Posterior cingulate gyrus (tissue), 11 donors: ENCODE measurements at regions not wholly inside any gene's neighbourhood (a gene's known extent, or its start where the extent isn't known, plus 50 kb on each side); places are given as distances from the start of the nearest gene placed in this dataset.
"Not testable (repeated sequence)": the region's sequence is repeated elsewhere in the genome, so short reads cannot be mapped to it uniquely, and the experiment has no call there.

Source experiments
- DNase-seq, 10 donors: peaks; one replicate each; pipeline versions ENCODE4 v3.0.0 to v3.0.0-alpha.2; 2020 to 2021; ENCODE audit warnings: mixed read lengths in 3 of 10
- intact Hi-C: fragments of 100-400 bp; cut with DNase I; formaldehyde crosslinking; loops from one replicate; pipeline ENCODE4 v1.15.1; 2023

DNA sequence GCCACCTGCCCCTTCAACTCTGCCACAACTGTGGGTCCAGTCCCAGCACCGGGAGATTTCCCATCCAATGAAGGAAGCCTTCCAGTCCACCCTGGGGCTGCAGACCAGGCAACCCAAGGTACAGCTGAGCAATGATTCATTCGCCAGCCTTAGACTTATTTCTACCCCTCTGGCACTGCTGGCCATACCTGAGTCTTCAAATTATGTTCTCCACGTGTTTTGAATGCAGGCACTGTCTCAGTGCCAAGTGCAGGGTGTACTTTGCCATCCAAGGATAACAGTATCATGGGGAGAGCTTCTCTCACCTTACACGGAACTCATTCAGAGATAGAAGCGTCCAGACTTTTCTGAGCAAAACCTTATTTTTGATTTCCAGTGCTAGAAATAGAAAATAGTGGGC, 175.6 kb downstream of the ZFP64 start:
- intact Hi-C loops, result no loop called here
- no peak for DNase-seq

DNA sequence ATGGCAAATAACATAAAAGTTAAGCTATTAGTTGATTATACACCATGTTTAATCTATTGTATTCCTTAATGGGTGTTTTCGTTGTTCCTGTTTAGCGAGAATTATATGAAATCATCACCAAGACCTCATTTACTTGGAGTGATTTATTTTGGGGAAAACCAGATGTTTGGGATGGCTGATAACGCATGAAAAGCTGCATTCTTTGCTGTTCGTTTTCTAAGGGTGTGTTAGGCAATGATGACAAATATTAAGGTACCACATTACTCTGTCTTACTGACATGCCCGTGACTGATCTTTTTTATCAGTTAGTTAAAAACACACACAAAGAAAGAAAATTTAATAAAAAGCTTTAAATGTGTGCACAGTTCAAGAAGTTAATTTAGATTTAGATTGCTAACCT, 176.4 kb downstream of the ZFP64 start:
- DNase-seq, result no peak
- intact Hi-C loops, result no loop called here

DNA sequence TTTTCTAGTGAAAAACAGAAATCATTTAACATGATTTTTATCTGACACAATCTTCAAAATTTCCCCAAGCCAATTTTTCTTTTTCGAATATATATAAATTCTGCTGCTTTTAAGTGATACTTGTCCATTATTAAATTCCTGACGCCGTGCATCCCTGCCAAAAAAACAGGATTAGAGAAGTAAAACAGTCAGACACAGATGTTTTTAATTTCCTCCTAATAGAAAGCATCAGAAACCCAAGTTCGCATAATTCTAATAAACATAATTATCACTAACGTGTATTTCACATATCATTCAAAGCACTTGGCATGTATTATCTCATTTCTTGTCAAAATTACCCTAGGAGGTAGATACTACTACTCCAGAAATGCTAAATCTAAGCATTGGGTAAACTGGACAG, 179.5 kb downstream of the ZFP64 start:
- no peak for DNase-seq
- intact Hi-C loops, result no loop called here

DNA sequence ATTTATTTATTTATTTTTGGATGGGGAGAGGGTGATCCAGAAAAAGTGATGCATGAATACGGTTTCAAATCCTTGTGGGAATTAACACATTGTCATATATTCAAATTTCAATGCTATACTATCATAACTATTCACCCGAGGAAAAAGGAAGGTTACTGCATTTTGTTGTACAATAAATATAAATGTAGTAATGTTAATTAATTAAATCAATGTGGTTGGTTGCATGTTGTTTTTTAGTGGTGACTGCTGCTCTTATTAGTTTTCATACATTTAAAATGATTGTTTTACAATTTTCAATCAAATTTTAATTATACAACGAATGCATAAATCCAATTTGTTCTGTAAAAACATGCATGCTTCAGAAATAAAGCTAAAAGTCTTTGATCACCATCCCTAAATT, 180.5 kb downstream of the ZFP64 start:
- intact Hi-C loops, result no loop called here
- no peak for DNase-seq

DNA sequence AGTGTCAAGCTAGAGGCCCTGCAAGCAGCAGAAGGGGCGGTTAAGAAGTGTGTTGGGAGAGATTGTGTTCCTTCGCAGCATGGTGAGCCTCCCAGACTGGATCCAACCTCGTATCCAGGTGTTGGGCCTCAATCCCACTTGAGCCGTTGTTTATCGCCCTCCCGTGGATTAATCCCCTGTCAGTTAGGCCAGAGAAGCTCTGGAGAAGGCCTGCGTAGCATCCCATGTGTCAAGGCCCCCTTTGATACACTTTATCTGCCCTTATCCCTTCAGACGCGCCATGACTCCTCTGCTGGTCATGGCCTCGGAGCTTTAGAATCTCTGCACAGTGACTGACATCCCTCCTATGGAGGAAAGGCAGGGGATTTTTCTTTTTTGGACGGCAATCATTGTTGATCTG, 181.0 kb downstream of the ZFP64 start:
- DNase-seq, result no peak
- intact Hi-C loops, result no loop called here

DNA sequence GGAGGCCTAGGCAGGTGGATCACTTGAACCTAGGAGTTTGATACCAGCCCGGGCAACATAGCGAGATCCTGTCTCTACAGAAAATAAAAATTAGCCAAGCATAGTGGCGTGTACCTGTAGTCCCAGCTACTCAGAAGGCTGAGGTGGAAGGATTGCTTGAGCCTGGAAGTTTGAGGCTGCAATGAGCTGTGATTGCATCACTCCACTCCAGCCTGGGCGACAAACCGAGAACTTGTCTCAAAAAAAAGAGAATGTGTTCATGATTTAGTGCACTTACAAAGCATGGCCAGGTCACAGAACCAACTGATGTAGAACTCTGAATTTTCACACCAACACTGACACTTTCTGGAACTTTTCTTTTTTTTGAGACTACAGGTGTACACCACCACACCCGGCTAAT, 182.7 kb downstream of the ZFP64 start:
- DNase-seq, result no peak
- intact Hi-C loops, result no loop called here

DNA sequence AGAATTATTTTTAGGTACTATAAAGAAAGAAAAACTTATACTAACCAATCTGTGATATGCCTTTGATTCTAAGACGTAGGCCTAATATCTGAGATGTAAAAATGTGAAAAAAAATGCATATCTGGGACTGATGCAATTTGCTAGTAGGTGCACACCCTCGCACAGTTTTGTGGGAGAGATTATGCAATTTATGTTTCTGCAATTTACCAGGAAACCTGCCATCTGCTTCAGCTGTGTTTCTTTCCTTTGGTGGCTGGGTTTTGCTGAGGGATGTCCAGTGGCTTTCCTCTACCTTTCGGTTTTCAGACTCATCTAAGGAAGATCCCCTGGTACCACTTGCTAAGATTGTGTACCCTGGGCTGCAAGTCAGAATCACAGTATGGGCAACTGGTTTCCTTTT, 186.9 kb downstream of the ZFP64 start:
- DNase-seq, result no peak
- intact Hi-C loops, result no loop called here

DNA sequence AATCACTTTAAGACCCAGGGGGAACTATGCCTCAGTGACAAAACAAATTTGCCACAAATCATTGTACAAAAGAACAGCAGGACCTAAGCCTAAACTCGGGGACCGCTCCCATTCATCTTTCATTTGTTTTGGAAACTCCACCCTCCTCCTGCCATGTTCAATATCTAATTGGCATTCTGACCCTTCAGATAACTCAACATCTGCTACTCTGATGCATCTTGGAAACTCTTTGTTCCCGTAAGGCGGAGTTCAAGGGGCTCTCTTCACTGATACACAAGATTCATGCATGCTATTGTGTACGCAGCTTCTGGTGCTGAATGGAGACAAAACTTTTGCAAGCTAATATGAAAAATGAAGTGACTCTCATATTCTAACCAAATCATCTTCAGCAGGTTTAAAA, 187.6 kb downstream of the ZFP64 start:
- intact Hi-C loops, result no loop called here

DNA sequence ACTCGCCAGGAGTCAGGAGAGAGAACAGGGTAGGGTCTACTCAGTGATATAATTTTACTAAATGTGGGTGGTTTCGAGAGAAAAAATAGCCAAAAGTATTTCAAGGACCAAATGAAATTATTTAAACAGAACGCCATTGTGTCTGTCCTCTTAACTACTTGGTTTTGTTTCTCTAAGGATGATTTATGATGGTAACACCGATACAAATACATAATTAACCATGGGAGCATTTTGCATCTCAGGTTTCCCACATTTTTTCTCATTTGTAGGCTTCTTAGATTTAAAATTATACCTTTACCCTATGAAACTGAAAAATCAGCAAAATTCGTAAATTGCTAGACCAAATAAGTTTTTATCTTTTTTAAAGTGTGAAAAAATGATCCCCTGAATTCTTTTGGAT, 188.2 kb downstream of the ZFP64 start:
- intact Hi-C loops, result no loop called here
- no peak for DNase-seq

More for the DNA sequence above, 187.6 kb downstream of the ZFP64 start:
- no peak for DNase-seq

DNA sequence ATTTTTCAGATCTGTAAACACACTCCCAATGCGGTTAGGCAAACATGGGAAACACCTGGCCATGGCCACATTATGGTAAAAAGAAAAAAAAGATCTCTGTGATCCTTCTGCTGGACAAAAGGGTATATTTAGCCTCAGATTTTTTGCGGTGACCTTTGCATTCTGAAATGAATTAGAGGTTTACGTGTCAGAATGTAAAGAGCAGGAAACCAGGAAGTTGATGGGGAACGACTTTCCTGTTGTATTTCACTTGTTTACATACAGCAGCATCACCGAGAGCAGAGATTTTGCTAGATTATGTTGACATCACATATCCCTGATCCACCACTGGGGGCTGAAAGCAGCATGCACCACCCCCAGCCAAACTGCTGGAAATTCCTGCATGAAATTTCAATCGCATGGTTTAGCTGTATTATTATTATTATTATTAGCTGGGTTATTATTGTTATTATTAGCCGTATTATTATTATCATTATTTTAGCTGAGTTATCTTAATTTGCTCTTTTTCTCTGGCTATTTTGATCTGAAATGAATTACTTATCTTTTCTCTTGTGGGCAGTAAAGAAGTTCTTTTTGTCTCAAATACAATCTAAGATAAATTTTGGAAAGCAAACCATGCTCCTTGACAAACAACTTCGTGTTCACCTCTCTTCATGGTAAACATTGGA, 189.4 kb downstream of the ZFP64 start:
- intact Hi-C loops, result no loop called here
- no peak for DNase-seq

DNA sequence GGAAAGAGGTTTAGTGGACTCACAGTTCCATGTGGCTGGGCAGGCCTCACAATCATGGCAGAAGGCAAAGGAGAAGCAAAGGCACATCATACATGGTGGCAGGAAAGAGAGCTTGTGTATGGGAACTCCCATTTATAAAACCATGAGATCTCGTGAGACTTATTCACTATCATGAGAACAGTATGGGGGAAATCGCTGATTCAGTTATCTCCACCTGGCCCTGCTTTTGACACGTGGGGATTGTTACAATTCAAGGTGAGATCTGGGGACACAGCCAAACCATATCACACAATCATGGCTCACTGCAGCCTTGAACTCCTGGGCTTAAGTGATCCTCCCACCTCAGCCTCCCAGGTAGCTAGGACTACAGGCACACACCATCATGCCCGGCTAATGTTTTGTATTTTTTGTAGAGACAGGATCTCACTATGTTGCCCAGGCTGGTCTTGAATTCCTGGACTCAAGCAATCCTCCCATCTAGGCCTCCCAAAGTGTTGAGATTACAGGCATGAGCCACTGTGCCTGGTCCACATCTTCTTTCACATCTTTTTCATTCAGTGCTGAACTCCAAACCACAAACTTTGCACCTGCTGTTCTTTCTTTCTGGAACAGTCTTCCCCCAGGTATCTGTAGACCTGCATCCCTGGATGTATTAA, 194.2 kb downstream of the ZFP64 start:
- DNase-seq, intact Hi-C loops: not testable (repeated sequence)

DNA sequence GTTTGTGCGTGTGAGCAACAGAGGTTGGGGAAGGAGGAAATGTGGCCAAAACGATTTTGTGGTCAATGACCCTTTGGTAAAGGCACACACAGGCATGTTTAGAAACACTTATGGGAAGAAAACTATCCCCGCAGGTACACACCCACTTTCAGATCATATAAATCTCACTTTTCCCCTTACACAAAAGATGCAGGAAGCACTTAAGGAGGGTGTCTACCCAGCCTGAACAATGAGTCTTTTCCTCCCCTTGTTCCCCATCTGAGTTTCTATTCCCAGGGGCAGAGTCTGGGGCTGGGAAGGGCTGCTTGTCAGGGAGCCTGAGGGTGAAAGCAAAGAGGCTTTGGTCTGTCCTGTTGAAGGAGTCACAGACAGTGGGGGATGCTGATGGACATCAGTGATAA, 193.2 kb upstream of the SALL4 start:
- no peak for DNase-seq
- intact Hi-C loops, result no loop called here

DNA sequence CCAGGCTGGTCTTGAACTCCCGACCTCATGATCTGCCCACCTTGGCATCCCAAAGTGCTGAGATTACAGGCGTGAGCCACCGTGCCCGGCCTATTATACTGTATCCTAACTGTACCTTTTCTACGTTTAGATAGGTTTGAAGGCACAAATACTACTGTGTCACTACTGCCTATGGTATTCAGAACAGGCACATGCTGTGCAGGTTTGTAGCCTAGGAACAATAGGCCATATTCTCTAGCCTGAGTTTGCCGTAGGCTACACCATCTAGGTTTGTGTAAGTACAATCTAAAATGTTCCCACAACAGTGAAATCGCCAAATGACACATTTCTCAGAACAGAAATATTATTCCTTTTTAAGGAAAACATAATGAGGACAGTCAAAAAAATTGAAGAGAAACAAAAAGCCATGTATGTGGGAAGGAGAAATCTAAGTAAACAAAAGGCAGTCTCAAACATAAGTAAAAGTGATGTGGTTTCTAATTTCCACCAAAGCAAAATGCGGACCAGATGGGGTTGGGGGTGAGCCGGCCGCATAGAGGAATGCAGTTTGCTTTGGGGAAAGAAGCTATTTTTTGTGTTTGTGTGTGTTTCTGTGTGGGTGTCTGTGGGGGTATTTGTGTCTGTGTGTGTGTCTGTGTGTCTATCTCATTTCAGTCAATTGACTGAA, 192.6 kb upstream of the SALL4 start:
- intact Hi-C loops, result no loop called here
- no peak for DNase-seq

DNA sequence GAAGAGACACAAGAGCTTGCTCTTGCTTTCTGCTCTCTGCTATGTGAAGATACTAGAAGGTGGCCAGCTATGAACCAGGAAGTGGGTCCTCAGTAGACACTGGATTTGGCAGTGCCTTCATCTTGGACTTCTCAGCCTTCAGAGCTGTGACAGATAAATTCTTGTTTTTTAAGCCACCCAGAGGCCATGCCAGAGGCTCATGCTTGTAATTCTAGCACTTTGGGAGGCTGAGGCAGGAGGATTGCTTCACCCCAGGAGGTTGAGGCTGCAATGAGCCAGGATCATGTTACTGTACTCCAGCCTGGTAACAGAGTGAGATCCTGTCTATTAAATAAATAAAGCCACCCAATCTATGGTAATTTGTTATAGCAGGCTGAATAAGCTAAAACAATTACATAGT, 185.5 kb upstream of the SALL4 start:
- DNase-seq, result no peak
- intact Hi-C loops, result no loop called here

DNA sequence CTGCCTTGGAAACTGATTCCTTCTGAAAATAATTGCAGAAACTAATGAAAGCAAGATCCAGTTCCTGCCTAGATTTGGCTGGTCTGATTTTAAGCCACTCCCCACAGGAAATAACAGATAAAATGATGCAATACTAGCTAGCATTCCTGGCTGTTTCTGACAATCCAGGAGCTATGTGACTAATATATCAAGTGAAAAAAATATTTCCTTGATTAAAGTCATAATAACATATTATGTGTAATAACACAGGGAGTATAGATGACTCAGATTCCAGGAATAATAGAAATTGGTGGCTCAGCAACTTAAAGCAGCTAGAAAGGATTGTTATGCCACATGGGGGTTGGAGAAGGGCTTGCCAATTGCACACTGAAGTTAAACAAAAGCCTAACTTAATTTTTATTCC, 182.7 kb upstream of the SALL4 start:
- DNase-seq, result no peak
- intact Hi-C loops, result no loop called here

DNA sequence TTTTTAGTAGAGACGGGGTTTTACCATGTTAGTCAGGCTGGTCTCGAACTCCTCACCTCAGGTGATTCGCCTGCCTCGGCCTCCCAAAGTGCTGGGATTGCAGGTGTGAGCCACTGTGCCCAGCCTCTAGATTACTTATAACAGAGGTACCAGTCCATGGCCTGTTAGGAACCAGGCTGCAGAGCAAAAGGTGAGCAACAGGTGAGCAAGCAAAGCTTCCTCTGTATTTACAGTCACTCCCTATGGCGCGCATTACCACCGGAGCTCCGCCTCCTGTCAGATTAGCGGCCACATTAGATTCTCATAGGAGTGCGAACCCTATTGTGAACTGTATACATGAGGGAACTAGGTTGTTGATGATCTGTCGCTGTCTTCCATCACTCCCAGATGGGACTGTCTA, 178.0 kb upstream of the SALL4 start:
- intact Hi-C loops, result no loop called here

DNA sequence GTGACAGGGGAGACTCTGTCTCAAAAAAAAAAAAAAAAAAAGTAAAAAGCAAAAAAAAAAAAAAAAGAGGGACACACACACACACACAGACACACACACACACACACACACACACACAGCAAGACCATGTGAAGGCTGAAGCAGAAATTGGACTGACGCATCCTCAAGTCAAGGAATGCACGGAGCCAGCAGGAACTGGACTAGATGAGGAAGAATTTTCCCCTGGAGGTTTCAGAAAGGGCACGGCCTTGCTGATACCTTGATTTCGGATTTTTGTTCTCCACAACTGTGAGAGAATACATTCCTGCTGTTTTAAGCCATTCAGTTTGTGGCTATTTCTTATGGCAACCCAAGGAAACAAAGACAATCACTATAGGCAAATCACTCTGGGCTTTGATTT, 176.9 kb upstream of the SALL4 start:
- DNase-seq, result no peak
- intact Hi-C loops, result no loop called here

More for the DNA sequence above, 178.0 kb upstream of the SALL4 start:
- no peak for DNase-seq

DNA sequence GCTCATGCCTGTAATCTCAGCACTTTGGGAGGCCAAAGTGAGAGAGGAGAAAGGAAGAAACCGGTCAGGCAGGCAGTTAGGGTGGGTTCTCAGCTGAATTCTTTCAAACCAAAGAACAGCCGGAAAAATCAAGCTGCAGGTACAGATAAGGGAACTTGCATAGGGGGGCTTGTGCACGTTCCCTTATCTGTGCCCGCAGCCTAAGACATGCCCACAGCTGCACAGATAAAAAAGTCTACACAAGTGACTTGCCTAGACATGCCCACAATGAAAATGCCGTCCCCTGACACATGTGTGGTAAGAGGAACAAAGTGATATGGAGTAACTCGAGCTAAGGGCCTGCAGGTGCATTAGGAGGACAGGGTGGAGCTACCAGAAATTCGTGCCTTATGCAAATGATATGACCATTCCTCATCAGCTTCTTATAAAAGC, 175.8 kb upstream of the SALL4 start:
- intact Hi-C loops, result no loop called here
- DNase-seq, result no peak

DNA sequence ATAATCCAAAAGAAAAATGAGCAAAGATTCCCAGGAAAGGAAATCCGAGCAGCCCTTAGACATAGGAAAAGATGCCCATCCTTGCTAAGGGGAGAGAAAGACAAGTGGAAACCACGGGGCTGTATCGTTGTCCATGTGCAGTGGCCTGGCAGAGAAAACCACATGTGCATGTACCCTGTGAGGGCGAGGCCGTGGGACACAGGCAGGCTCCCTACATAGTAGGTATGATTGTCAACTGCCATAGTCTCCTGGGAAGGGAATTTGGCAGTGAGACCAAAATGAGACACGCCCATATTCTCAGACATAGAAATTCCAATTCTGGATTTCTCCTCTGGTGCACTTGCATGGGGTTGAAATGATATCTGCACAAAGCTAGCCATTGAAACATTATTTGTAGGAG, 169.7 kb upstream of the SALL4 start:
- intact Hi-C loops, result no loop called here
- no peak for DNase-seq

DNA sequence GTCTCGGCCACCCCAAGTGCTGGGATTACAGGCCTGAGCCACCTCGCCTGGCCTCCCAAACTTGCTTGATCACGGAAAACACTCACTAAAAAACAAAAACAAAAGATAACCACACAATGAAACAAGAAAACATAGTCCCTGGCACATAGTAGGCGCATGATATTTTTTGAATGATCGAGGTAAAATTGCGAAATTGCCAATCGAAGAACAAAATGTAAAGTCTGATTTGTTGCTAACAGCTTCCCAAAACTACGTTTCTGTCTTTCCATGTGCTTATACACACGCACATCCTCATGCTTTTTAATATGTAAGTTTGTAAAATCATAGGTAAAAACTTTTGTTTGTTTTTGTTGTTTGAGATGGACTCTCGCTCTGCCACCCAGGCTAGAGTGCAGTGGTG, 168.5 kb upstream of the SALL4 start:
- no peak for DNase-seq
- intact Hi-C loops, result no loop called here

DNA sequence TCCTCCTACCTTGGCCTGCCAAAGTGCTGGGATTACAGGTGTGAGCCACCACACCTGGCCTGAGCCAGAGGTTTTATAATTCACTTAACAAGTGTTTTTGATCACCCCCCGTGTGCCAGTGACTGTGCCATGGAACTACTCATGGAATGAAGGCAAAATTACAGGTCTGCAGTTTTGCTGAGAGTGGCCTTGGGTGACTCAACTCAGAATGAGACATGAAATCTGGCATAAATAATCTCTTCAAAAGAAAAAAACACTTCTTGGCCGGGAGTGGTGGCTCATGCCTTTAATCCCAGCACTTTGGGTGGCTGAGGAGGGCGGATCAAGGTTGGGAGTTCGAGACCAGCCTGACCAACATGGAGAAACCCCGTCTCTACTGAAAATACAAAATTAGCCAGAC, 166.9 kb upstream of the SALL4 start:
- intact Hi-C loops, result no loop called here
- DNase-seq, result peak in 1 of 10 donors; percentile 37

DNA sequence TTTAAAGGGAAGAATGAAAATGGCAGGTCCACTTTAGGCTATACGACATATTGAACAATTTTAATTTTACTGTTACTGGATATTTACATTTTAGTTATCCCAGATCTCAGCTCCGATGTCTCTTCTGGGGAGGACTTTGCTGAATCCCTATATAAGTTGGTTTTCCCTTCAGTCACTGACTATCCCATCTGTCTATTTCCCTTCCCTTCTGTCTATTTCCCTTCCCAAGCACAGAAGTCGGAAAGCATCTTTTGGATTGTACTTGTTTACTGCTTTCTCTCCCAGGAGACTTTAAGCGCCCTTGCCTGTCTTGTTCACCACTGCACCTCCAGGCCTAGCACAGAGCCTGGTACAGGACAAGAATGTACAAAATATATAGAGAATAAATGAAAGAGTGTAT, 165.8 kb upstream of the SALL4 start:
- no peak for DNase-seq
- intact Hi-C loops, result no loop called here
